Right atrium auricular region (tissue), 2 donors: ENCODE measurements at regions not wholly inside any gene's neighbourhood (a gene's known extent, or its start where the extent isn't known, plus 50 kb on each side); places are given as distances from the start of the nearest gene placed in this dataset.
"Not testable (repeated sequence)": the region's sequence is repeated elsewhere in the genome, so short reads cannot be mapped to it uniquely, and the experiment has no call there.

Experiments
- DNase-seq: peaks from one replicate; pipeline ENCODE4 v3.0.0-alpha.2; 2019; ENCODE audit warnings: low spot score
- H3K27ac ChIP-seq, 2 donors: fragments of 200-600 bp; sonication (generic); 1 replicate in 1 of 2; 2 replicates in 1 of 2; pipeline ENCODE4 v1.5.1; 2016 to 2019
- H3K27me3 ChIP-seq, 2 donors: fragments of 200-600 bp; sonication (generic); one replicate each; pipeline versions ENCODE4 v1.5.1 to v1.6.0; 2017 to 2019
- H3K36me3 ChIP-seq: fragments of 200-600 bp; sonication (generic); one replicate; pipeline ENCODE4 v1.5.1; 2016
- H3K4me1 ChIP-seq, 2 donors: fragments of 200-600 bp; sonication (generic); one replicate each; pipeline versions ENCODE4 v1.5.1 to v1.6.0; 2017 to 2019
- H3K4me3 ChIP-seq, 2 donors: fragments of 200-600 bp; sonication (generic); 1 replicate in 1 of 2; 2 replicates in 1 of 2; pipeline ENCODE4 v1.5.1; 2017 to 2019; ENCODE audit warnings: mild to moderate bottlenecking in 1 of 2, moderate library complexity in 1 of 2
- H3K9me3 ChIP-seq, 2 donors: fragments of 200-600 bp; sonication (generic); one replicate each; pipeline ENCODE4 v1.5.1; 2019
- CTCF ChIP-seq, 2 donors: fragments of 200-600 bp; sonication (generic); IDR thresholded peaks; one replicate each; pipeline ENCODE4 v1.5.1; 2019; ENCODE audit warnings: antibody characterized with exemption in 2 of 2

GRCh38 chr3:20563985-20564384 lies 378.0 kb upstream of the SGO1 start:
- Histone ChIP-seq H3K4me1 (no peaks in the 10 kb centered on the region), H3K4me3 (no peak overlapping the region), H3K27ac (no peak overlapping the region), H3K36me3 (no peaks in the 10 kb centered on the region), H3K9me3 (no peaks in the 10 kb centered on the region), H3K27me3 (no peaks in the 10 kb centered on the region)
- no peak for DNase-seq
- no peak for TF ChIP-seq CTCF (IDR thresholded peaks at IDR 0.05)

DNA sequence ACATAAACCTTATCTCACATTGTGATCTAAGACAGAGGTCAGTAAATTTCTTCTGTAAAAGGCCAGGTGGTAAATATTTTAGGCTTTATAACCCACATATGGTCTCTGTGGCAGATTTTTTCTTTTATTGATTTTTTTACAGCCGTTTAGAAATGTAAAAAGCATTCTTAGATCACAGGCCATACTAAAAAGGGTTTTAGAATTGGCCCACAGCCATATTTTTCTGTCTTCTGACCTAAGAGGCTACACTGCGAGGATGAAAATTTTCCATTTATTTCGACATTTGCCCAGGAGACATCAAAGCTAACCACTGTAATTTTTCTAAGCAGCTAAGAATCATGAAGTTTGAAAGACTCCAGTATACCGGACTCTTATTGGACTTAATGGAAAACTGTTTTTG lies 377.2 kb upstream of the SGO1 start:
- no peaks in the 10 kb centered on the region for H3K9me3 ChIP-seq
- no peak for DNase-seq

GRCh38 chr3:20561166-20561565 lies 375.2 kb upstream of the SGO1 start:
- Histone ChIP-seq H3K27me3 (no peaks in the 10 kb centered on the region), H3K9me3 (no peaks in the 10 kb centered on the region), H3K4me1 (no peaks in the 10 kb centered on the region), H3K27ac (no peak overlapping the region), H3K4me3 (no peak overlapping the region), H3K36me3 (no peaks in the 10 kb centered on the region)
- TF ChIP-seq CTCF (IDR thresholded peaks at IDR 0.05): no peak
- no peak for DNase-seq

More for the DNA sequence above, 377.2 kb upstream of the SGO1 start:
- H3K4me3 ChIP-seq: no peak overlapping the region
- no peaks in the 10 kb centered on the region for H3K27me3 ChIP-seq
- no peak for TF ChIP-seq CTCF (IDR thresholded peaks at IDR 0.05)
- H3K27ac ChIP-seq: no peak overlapping the region
- no peaks in the 10 kb centered on the region for H3K36me3 ChIP-seq
- no peaks in the 10 kb centered on the region for H3K4me1 ChIP-seq

- not testable (repeated sequence) for H3K4me1 ChIP-seq, H3K9me3 ChIP-seq, H3K27me3 ChIP-seq, DNase-seq, H3K27ac ChIP-seq, H3K4me3 ChIP-seq, H3K36me3 ChIP-seq
Measured at GRCh38 chr3:20560446-20560845, 374.4 kb upstream of the SGO1 start.

DNA sequence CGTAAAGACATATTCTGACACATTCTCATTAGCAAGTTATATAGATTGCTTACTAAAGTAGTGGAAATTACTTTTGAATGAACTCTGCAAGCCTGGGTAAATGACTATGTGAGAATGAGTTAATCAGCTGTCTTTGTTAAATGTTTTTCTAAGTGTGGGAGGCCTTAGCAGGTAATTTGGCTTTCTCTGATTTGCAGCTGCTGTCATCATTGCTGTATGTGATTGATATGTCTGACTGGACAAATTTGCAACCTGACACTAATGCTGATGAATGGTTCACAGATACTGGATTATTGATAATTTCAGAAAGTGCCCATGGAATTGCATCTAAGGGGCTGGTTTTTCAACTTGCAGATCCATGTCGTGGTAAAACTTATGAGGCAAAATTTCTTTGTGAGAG lies 372.2 kb upstream of the SGO1 start:
- no peaks in the 10 kb centered on the region for H3K4me1 ChIP-seq
- H3K27me3 ChIP-seq: no peaks in the 10 kb centered on the region
- DNase-seq: no peak
- H3K36me3 ChIP-seq: no peaks in the 10 kb centered on the region
- H3K27ac ChIP-seq: no peak overlapping the region
- no peak overlapping the region for H3K4me3 ChIP-seq
- no peaks in the 10 kb centered on the region for H3K9me3 ChIP-seq
- no peak for TF ChIP-seq CTCF (IDR thresholded peaks at IDR 0.05)

GRCh38 chr3:20556661-20557060 lies 370.7 kb upstream of the SGO1 start:
- Histone ChIP-seq H3K27ac (no peak overlapping the region), H3K27me3 (no peaks in the 10 kb centered on the region), H3K9me3 (no peaks in the 10 kb centered on the region), H3K4me3 (no peak overlapping the region), H3K36me3 (no peaks in the 10 kb centered on the region), H3K4me1 (no peaks in the 10 kb centered on the region)
- TF ChIP-seq CTCF (IDR thresholded peaks at IDR 0.05): no peak
- DNase-seq: no peak
